HG02571 (cell line): ENCODE measurements at regions not wholly inside any gene's neighbourhood (a gene's known extent, or its start where the extent isn't known, plus 50 kb on each side); places are given as distances from the start of the nearest gene placed in this dataset.

Experiments
- ATAC-seq: cut with Tn5 transposase; IDR thresholded peaks from one replicate; pipeline ENCODE4 v1.9.1; 2021; ENCODE audit warnings: mild to moderate bottlenecking, moderate library complexity; ENCODE audit not compliant: unreplicated experiment

GRCh38 chr12:75974323-75975187 lies 57.0 kb downstream of the PHLDA1 start:
- ATAC-seq = no peak

GRCh38 chr12:75971253-75971652 lies 60.3 kb downstream of the PHLDA1 start:
- ATAC-seq = no peak

GRCh38 chr12:75970310-75970709 lies 61.3 kb downstream of the PHLDA1 start:
- no peak for ATAC-seq

GRCh38 chr12:75969768-75970167 lies 61.8 kb downstream of the PHLDA1 start:
- ATAC-seq = no peak

GRCh38 chr12:75965661-75966060 lies 65.9 kb downstream of the PHLDA1 start:
- no peak for ATAC-seq

- ATAC-seq = no peak
Observed at GRCh38 chr12:75964150-75964549, 67.4 kb downstream of the PHLDA1 start.

- ATAC-seq = no peak
Observed at GRCh38 chr12:75961878-75962277, 69.7 kb downstream of the PHLDA1 start.

- ATAC-seq = no peak
Observed at GRCh38 chr12:75960954-75961661, 70.5 kb downstream of the PHLDA1 start.

- no peak for ATAC-seq
Observed at GRCh38 chr12:75960086-75960910, 71.3 kb downstream of the PHLDA1 start.

- no peak for ATAC-seq
Observed at GRCh38 chr12:75959506-75959905, 72.1 kb downstream of the PHLDA1 start.

GRCh38 chr12:75959060-75959459 lies 72.5 kb downstream of the PHLDA1 start:
- ATAC-seq = no peak

- no peak for ATAC-seq
Observed at GRCh38 chr12:75955251-75955650, 76.3 kb downstream of the PHLDA1 start.

- ATAC-seq = no peak
Observed at GRCh38 chr12:75954749-75955148, 76.8 kb downstream of the PHLDA1 start.

GRCh38 chr12:75954041-75954440 lies 77.5 kb downstream of the PHLDA1 start:
- ATAC-seq = no peak

GRCh38 chr12:75953312-75953906 lies 78.2 kb downstream of the PHLDA1 start:
- ATAC-seq = no peak

- no peak for ATAC-seq
Observed at GRCh38 chr12:75951399-75952278, 79.9 kb downstream of the PHLDA1 start.

- ATAC-seq = no peak
Observed at GRCh38 chr12:75947156-75947723, 84.3 kb downstream of the PHLDA1 start.

- ATAC-seq = no peak
Observed at GRCh38 chr12:75945581-75945980, 86.0 kb downstream of the PHLDA1 start.

GRCh38 chr12:75944905-75945432 lies 86.6 kb downstream of the PHLDA1 start:
- no peak for ATAC-seq
